ENCODE measurements at regions not wholly inside any gene's neighbourhood (a gene's known extent, or its start where the extent isn't known, plus 50 kb on each side); places are given as distances from the start of the nearest gene placed in this dataset.

DNA sequence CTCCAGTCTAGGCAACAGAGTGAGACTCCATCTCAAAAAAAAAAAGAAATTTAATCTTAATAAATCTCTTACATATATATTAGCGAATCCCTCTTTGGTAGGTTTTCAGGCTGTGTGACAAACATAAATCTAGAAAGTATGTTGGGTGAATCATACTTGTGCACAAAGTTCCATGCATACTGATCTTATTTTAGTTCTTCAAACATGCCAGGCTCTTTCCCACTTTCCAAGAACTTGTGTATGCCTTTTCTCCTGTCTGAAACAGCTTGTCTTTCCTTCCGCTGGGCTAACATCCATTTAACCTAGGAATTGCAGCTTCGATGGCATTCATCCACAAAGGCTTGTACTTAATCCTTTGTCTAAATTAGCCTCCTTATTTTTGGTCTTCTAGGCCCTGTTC, 156.6 kb upstream of the CASK start:
- WGBS, 2 donors: 61 to 77% methylated on average over 3 of the region's 3 CpGs
- TF ChIP-seq, protein P1, sequence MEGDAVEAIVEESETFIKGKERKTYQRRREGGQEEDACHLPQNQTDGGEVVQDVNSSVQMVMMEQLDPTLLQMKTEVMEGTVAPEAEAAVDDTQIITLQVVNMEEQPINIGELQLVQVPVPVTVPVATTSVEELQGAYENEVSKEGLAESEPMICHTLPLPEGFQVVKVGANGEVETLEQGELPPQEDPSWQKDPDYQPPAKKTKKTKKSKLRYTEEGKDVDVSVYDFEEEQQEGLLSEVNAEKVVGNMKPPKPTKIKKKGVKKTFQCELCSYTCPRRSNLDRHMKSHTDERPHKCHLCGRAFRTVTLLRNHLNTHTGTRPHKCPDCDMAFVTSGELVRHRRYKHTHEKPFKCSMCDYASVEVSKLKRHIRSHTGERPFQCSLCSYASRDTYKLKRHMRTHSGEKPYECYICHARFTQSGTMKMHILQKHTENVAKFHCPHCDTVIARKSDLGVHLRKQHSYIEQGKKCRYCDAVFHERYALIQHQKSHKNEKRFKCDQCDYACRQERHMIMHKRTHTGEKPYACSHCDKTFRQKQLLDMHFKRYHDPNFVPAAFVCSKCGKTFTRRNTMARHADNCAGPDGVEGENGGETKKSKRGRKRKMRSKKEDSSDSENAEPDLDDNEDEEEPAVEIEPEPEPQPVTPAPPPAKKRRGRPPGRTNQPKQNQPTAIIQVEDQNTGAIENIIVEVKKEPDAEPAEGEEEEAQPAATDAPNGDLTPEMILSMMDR (IDR thresholded peaks at IDR 0.05): no peak
- no peak for TF ChIP-seq POLR2A (IDR thresholded peaks at IDR 0.05)
- DNase-seq (ENCODE audit: low spot score in 2 of 2): no peak
- intact Hi-C loops (cut with DNase I; ENCODE audit: low total_unique reads): no loop called here
- no peak overlapping the region for H3K4me3 ChIP-seq (ENCODE audit: low read depth, poor library complexity, severe bottlenecking)

DNA sequence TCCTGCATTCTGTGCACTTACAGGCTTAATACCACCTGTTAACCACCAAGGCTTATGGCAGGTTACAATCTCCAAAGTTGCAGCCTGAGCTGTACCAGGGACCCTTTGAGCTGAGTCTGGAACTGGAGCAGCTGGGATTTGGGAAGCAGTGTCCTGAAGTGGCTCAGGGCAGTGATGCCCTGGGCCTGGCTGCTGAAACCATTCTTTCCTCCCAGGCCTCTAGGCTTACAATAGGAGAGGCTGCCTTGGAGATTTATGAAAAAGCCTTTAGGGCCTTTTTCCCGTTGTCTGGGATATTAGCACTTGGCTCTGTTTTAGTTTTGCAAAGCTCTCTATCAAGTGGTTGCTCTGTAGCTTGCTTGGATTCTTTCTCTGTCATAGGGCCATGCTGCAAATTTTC, 154.3 kb upstream of the CASK start:
- TF ChIP-seq, protein P1 (IDR thresholded peaks at IDR 0.05): no peak
- no peak for TF ChIP-seq POLR2A (IDR thresholded peaks at IDR 0.05)
- 30 to 50% methylated on average over 1 of the region's 1 CpG for WGBS, 2 donors
- H3K4me3 ChIP-seq (ENCODE audit: low read depth, poor library complexity, severe bottlenecking): no peak overlapping the region
- DNase-seq (ENCODE audit: low spot score in 2 of 2): no peak
- intact Hi-C loops (cut with DNase I; ENCODE audit: low total_unique reads): no loop called here

DNA sequence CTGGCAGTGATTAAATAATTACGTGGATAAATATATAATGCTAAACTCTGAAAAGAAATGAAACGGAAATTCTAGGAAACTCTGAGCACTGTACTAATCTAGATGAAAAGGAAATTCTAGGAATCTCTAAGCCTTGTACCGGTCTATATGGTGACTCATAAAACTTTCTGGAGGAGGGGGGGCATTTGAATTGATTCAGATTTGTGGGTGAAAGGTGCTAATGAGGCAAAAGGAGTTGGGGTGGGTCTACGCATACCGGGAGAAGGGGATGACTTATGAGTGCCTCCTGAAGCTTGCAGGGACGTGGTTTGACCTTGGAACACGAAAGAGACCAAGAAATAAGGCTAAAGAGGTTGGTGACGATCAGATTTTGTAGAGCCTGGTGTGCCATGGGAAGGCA, 151.7 kb upstream of the CASK start:
- intact Hi-C loops (cut with DNase I; ENCODE audit: low total_unique reads): no loop called here
- no peak overlapping the region for H3K4me3 ChIP-seq (ENCODE audit: low read depth, poor library complexity, severe bottlenecking)
- DNase-seq (ENCODE audit: low spot score in 2 of 2): no peak
- 78 to 87% methylated on average over 8 of the region's 8 CpGs for WGBS, 2 donors
- TF ChIP-seq POLR2A (IDR thresholded peaks at IDR 0.05): no peak
- TF ChIP-seq, protein P1 (IDR thresholded peaks at IDR 0.05): no peak

DNA sequence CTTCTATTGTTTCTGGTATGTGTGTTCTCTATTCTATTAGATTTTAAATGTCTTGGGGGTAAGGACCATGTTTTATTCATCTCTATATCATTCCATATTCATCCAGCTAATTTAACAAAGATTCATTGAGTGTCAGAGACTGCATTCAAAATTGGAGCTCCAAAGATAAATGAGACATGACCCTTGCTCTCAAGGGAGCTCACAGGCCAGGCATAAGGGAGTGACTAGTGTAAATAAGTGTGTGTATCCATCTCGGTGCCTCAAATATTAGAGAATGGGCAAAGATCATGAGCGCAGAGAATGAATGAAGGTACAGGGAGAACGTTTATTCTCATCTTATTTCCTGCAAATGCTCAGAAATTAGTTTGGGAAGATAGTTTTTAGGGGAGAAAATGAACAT, 150.1 kb upstream of the CASK start:
- TF ChIP-seq, protein P1 (IDR thresholded peaks at IDR 0.05): no peak
- TF ChIP-seq POLR2A (IDR thresholded peaks at IDR 0.05): no peak
- no peak overlapping the region for H3K4me3 ChIP-seq (ENCODE audit: low read depth, poor library complexity, severe bottlenecking)
- 55 to 88% methylated on average over 3 of the region's 3 CpGs for WGBS, 2 donors
- DNase-seq (ENCODE audit: low spot score in 2 of 2): no peak
- intact Hi-C loops (cut with DNase I; ENCODE audit: low total_unique reads): no loop called here

DNA sequence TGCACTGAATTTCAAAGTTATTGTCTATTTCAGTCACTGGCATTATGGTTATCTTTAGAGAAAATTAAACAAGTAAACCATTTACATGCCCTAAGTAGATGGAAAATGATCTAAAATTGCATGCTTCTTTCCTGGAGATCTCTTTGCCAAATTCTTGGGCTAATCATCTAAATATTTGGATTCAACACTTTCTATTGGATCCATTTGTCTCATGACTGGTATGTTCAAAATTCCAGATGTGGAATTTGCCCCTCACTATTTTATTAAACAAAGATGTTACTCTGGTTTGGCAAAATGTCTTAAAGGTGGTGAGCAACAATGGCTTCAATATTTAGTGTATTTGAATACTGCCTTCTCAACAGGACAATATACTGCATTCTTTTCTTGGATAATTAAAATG, 147.5 kb upstream of the CASK start:
- H3K4me3 ChIP-seq (ENCODE audit: low read depth, poor library complexity, severe bottlenecking): no peak overlapping the region
- no peak for TF ChIP-seq POLR2A (IDR thresholded peaks at IDR 0.05)
- TF ChIP-seq, protein P1 (IDR thresholded peaks at IDR 0.05): no peak
- intact Hi-C loops (cut with DNase I; ENCODE audit: low total_unique reads): no loop called here
- DNase-seq (ENCODE audit: low spot score in 2 of 2): no peak

DNA sequence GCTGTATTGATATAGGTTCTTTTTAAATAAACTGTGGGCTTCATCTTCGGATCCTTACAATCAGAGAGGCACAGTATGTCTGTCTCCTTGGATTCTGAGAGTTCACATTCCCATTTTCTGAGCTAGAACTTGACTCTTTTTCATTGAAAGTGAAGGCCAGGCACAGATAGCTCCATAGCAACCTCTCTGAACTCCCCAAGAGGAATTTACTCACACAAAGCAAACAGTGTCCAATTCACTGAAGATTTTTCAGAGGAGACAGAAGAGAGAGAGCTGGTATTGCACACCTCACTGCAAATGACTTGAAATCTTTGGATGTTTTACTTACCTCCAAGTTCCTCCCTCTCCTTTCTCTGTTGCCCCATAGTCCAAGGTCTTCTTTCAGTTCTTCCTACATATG, 130.9 kb upstream of the CASK start:
- DNase-seq (ENCODE audit: low spot score in 2 of 2): no peak
- 64 to 78% methylated on average over 1 of the region's 1 CpG for WGBS, 2 donors
- H3K4me3 ChIP-seq (ENCODE audit: low read depth, poor library complexity, severe bottlenecking): no peak overlapping the region
- TF ChIP-seq POLR2A (IDR thresholded peaks at IDR 0.05): no peak
- TF ChIP-seq, protein P1 (IDR thresholded peaks at IDR 0.05): no peak
- intact Hi-C loops (cut with DNase I; ENCODE audit: low total_unique reads): no loop called here

All from lower leg skin (tissue), 4 donors.